ENCODE measurements at regions not wholly inside any gene's neighbourhood (a gene's known extent, or its start where the extent isn't known, plus 50 kb on each side); places are given as distances from the start of the nearest gene placed in this dataset.

GRCh38 chr5:124692950-124693349, 53.5 kb downstream of the ZNF608 start:
- DNase-seq (ENCODE audit: low read depth), result no peak

- peak; percentile 59 for DNase-seq (ENCODE audit: low read depth)
Observed at GRCh38 chr5:124692324-124692723, 54.1 kb downstream of the ZNF608 start.

- DNase-seq (ENCODE audit: low read depth), result no peak
Observed at GRCh38 chr5:124689653-124690052, 56.8 kb downstream of the ZNF608 start.

GRCh38 chr5:124686239-124687004, 60.0 kb downstream of the ZNF608 start:
- no peak for DNase-seq (ENCODE audit: low read depth)

GRCh38 chr5:124685404-124685930, 61.0 kb downstream of the ZNF608 start:
- no peak for DNase-seq (ENCODE audit: low read depth)

GRCh38 chr5:124683917-124684555, 62.4 kb downstream of the ZNF608 start:
- DNase-seq (ENCODE audit: low read depth), result no peak

- no peak for DNase-seq (ENCODE audit: low read depth)
Observed at GRCh38 chr5:124679578-124680199, 66.8 kb downstream of the ZNF608 start.

GRCh38 chr5:124678922-124679519, 67.4 kb downstream of the ZNF608 start:
- DNase-seq (ENCODE audit: low read depth), result no peak

GRCh38 chr5:124678468-124678867, 68.0 kb downstream of the ZNF608 start:
- no peak for DNase-seq (ENCODE audit: low read depth)

GRCh38 chr5:124677374-124678351, 68.8 kb downstream of the ZNF608 start:
- no peak for DNase-seq (ENCODE audit: low read depth)

GRCh38 chr5:124675931-124676846, 70.2 kb downstream of the ZNF608 start:
- DNase-seq (ENCODE audit: low read depth), result no peak

- no peak for DNase-seq (ENCODE audit: low read depth)
Observed at GRCh38 chr5:124671193-124671592, 75.2 kb downstream of the ZNF608 start.

- DNase-seq (ENCODE audit: low read depth), result no peak
Observed at GRCh38 chr5:124670722-124671184, 75.7 kb downstream of the ZNF608 start.

GRCh38 chr5:124669956-124670721, 76.3 kb downstream of the ZNF608 start:
- no peak for DNase-seq (ENCODE audit: low read depth)

GRCh38 chr5:124669300-124669648, 77.2 kb downstream of the ZNF608 start:
- no peak for DNase-seq (ENCODE audit: low read depth)

- DNase-seq (ENCODE audit: low read depth), result no peak
Observed at GRCh38 chr5:124668353-124669299, 77.8 kb downstream of the ZNF608 start.

- DNase-seq (ENCODE audit: low read depth), result no peak
Observed at GRCh38 chr5:124665625-124666024, 80.8 kb downstream of the ZNF608 start.

GRCh38 chr5:124665035-124665434, 81.4 kb downstream of the ZNF608 start:
- DNase-seq (ENCODE audit: low read depth), result no peak

Data from fibroblast of the conjunctiva (primary cell).